ENCODE measurements at regions not wholly inside any gene's neighbourhood (a gene's known extent, or its start where the extent isn't known, plus 50 kb on each side); places are given as distances from the start of the nearest gene placed in this dataset.
A peak's percentile ranks its signal among the peaks of the same experiment; 100 is the strongest.

DNA sequence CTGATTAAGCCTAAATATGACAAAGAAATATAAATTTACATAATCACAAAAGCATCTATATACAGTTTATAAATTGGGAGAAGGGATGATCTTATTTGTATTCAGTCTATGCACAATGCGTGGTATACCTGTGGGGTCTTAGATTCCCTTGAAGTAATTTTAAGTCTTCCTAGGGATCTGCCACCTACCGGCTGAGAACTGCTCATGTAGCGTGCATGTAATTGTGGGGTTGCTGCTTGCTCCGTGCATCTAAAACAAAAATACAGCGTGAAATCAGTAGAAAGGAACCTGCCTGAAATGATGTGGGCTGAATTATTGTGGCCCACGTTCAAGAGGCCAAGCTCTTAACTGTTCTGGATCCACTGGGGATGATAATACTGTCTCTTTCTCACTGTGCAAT, 187.3 kb downstream of the MBOAT1 start:
- Histone ChIP-seq H3K9me3 (no peaks in the 10 kb centered on the region), H3K27me3 (replicated peaks in 1 of 2; ENCODE audit: control insufficient read depth in 2 of 2, extremely low read depth in 1 of 2, insufficient read depth in 2 of 2, low read length in 1 of 2) (peaks cover 0 to 14% of the 10 kb centered on the region in 2 experiments), H3K4me1 (ENCODE audit: control insufficient read depth in 1 of 2, extremely low read depth in 1 of 2, insufficient read depth in 2 of 2, low read length in 2 of 2) (peaks cover 2 to 12% of the 10 kb centered on the region in 2 experiments), H3K36me3 (ENCODE audit: control insufficient read depth in 2 of 2, extremely low read depth in 1 of 2, insufficient read depth in 1 of 2, low read length in 1 of 2) (no peaks in the 10 kb centered on the region), H3K27ac (ENCODE audit: low read length) (no peak overlapping the region), H3K4me3 (ENCODE audit: control insufficient read depth in 1 of 2, extremely low read depth in 1 of 2, low read length in 1 of 2) (no peak overlapping the region)
- ATAC-seq (replicated peaks in 1 of 4) (no peak), DNase-seq (no peak)
- 87% methylated on average over 5 of the region's 6 CpGs for WGBS (ENCODE audit: insufficient coverage)
- ChIA-PET CTCF (no interaction called here), POLR2A (no interaction called here)
- H3K9me3 Mint-ChIP-seq = no peaks in the 10 kb centered on the region
- H3K4me1 Mint-ChIP-seq = peaks cover 18 to 21% (median 21%) of the 10 kb centered on the region in 3 donors
- H3K4me3 Mint-ChIP-seq = peak overlapping the region in 2 of 3 donors; percentile 67 to 76
- peaks cover 23 to 32% of the 10 kb centered on the region in 2 donors for H3K27me3 Mint-ChIP-seq
- H3K36me3 Mint-ChIP-seq = no peaks in the 10 kb centered on the region
- no peak overlapping the region for H3K27ac Mint-ChIP-seq

DNA sequence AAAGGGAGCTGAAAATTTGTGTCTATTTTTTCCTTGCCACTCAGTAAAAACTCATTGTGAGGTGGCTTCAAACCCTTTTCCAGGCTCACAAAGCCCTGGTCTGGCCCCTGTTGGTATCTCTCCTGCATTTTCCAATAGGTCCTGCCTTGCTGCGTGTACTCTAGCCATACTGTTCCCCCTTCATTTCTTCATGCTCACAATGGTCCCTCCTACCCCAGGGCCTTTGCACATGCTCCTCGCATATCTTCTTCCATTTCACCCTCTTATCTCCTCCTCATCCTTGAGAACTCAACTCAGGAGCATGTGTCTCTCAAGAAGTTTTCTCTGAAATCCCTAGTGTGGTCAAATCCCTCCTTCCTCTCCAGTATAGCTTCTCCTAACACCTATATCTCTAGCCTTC, 186.6 kb downstream of the MBOAT1 start:
- Mint-ChIP-seq H3K27ac (no peak overlapping the region), H3K4me1 (peaks cover 18 to 21% (median 21%) of the 10 kb centered on the region in 3 donors), H3K9me3 (peaks cover 0 to 5% (median 0%) of the 10 kb centered on the region in 3 donors), H3K27me3 (peaks cover 28 to 34% of the 10 kb centered on the region in 2 donors), H3K4me3 (peak overlapping the region in 1 of 3 donors; percentile 4), H3K36me3 (no peaks in the 10 kb centered on the region)
- Histone ChIP-seq H3K4me3 (ENCODE audit: control insufficient read depth in 1 of 2, extremely low read depth in 1 of 2, low read length in 1 of 2) (no peak overlapping the region), H3K27ac (ENCODE audit: low read length) (no peak overlapping the region), H3K36me3 (ENCODE audit: control insufficient read depth in 2 of 2, extremely low read depth in 1 of 2, insufficient read depth in 1 of 2, low read length in 1 of 2) (no peaks in the 10 kb centered on the region), H3K27me3 (replicated peaks in 1 of 2; ENCODE audit: control insufficient read depth in 2 of 2, extremely low read depth in 1 of 2, insufficient read depth in 2 of 2, low read length in 1 of 2) (peaks cover 0 to 14% of the 10 kb centered on the region in 2 experiments), H3K4me1 (ENCODE audit: control insufficient read depth in 1 of 2, extremely low read depth in 1 of 2, insufficient read depth in 2 of 2, low read length in 2 of 2) (peaks cover 2 to 12% of the 10 kb centered on the region in 2 experiments), H3K9me3 (no peaks in the 10 kb centered on the region)
- DNase-seq (no peak), ATAC-seq (replicated peaks in 1 of 4) (no peak)
- POLR2A ChIA-PET = no interaction called here
- CTCF ChIA-PET = no interaction called here
- 100% methylated on average over 2 of the region's 2 CpGs for WGBS (ENCODE audit: insufficient coverage)

DNA sequence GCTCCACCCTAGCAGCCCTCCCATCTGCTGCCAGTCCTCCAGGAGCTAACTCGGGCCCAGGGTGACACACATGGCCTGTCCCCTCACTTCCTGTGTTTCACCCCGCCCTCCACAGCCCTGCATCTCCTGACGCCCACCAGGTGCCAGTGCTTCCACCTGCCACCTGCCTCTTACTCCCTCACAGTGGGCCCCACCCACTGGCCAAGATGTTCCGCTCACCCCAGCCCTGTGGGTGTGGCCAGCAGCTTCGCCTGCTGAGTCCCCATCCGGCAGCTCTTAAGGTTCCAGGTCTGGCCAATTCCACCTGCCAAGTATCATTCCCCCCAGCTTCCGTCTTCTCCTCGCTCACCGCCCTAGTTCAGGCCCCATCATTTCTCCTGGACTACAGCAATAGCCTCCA, 184.1 kb downstream of the MBOAT1 start:
- ChIA-PET CTCF (interaction anchor here in 1 of 2 donors (0.6 kb wide), 1 partner anchor 98 kb away, joined by 3 read pairs; no protein-coding TSS in a partner anchor), POLR2A (no interaction called here)
- Mint-ChIP-seq H3K4me3 (no peak overlapping the region), H3K9me3 (peaks cover 0 to 5% (median 0%) of the 10 kb centered on the region in 3 donors), H3K27ac (no peak overlapping the region), H3K27me3 (peaks cover 32 to 39% of the 10 kb centered on the region in 2 donors), H3K36me3 (no peaks in the 10 kb centered on the region), H3K4me1 (peaks cover 18 to 21% (median 21%) of the 10 kb centered on the region in 3 donors)
- no peak for ATAC-seq (replicated peaks in 1 of 4)
- H3K4me3 ChIP-seq (ENCODE audit: control insufficient read depth in 1 of 2, extremely low read depth in 1 of 2, low read length in 1 of 2) = no peak overlapping the region
- H3K4me1 ChIP-seq (ENCODE audit: control insufficient read depth in 1 of 2, extremely low read depth in 1 of 2, insufficient read depth in 2 of 2, low read length in 2 of 2) = peaks cover 2 to 12% of the 10 kb centered on the region in 2 experiments
- no peak overlapping the region for H3K27ac ChIP-seq (ENCODE audit: low read length)
- peaks cover 0 to 23% of the 10 kb centered on the region in 2 experiments for H3K27me3 ChIP-seq (replicated peaks in 1 of 2; ENCODE audit: control insufficient read depth in 2 of 2, extremely low read depth in 1 of 2, insufficient read depth in 2 of 2, low read length in 1 of 2)
- WGBS (ENCODE audit: insufficient coverage) = 77% methylated on average over 9 of the region's 9 CpGs
- no peaks in the 10 kb centered on the region for H3K36me3 ChIP-seq (ENCODE audit: control insufficient read depth in 2 of 2, extremely low read depth in 1 of 2, insufficient read depth in 1 of 2, low read length in 1 of 2)
- no peak for DNase-seq
- no peaks in the 10 kb centered on the region for H3K9me3 ChIP-seq

DNA sequence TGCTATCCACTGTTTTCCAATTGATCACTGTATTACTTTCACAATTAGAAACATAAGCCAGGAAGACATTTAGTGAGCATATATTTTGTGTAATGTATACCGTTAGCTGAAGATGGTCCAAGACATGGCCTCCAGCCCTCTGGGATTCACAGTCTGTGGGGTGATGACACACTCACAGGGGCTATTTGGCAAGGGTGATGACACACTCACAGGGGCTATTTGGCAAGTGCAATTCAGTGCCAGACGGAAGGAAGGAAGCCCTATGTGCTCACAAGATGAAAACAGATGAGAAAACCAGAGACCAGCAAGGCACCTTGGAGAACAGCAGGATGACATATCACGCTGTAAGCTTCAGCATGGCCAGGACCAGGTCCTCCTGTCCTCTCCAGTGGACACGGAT, 183.7 kb downstream of the MBOAT1 start:
- H3K27ac ChIP-seq (ENCODE audit: low read length) = no peak overlapping the region
- H3K27me3 ChIP-seq (replicated peaks in 1 of 2; ENCODE audit: control insufficient read depth in 2 of 2, extremely low read depth in 1 of 2, insufficient read depth in 2 of 2, low read length in 1 of 2) = peaks cover 0 to 23% of the 10 kb centered on the region in 2 experiments
- no peaks in the 10 kb centered on the region for H3K36me3 Mint-ChIP-seq
- H3K27me3 Mint-ChIP-seq = peaks cover 33 to 41% of the 10 kb centered on the region in 2 donors
- no peaks in the 10 kb centered on the region for H3K36me3 ChIP-seq (ENCODE audit: control insufficient read depth in 2 of 2, extremely low read depth in 1 of 2, insufficient read depth in 1 of 2, low read length in 1 of 2)
- H3K9me3 ChIP-seq = no peaks in the 10 kb centered on the region
- H3K4me1 Mint-ChIP-seq = peaks cover 17 to 20% (median 18%) of the 10 kb centered on the region in 3 donors
- no peak for ATAC-seq (replicated peaks in 1 of 4)
- WGBS (ENCODE audit: insufficient coverage) = 74% methylated on average over 3 of the region's 4 CpGs
- peaks cover 0 to 5% (median 0%) of the 10 kb centered on the region in 3 donors for H3K9me3 Mint-ChIP-seq
- no peak overlapping the region for H3K4me3 ChIP-seq (ENCODE audit: control insufficient read depth in 1 of 2, extremely low read depth in 1 of 2, low read length in 1 of 2)
- DNase-seq = no peak
- peaks cover 2 to 12% of the 10 kb centered on the region in 2 experiments for H3K4me1 ChIP-seq (ENCODE audit: control insufficient read depth in 1 of 2, extremely low read depth in 1 of 2, insufficient read depth in 2 of 2, low read length in 2 of 2)
- H3K4me3 Mint-ChIP-seq = no peak overlapping the region
- ChIA-PET POLR2A (no interaction called here), CTCF (no interaction called here)
- no peak overlapping the region for H3K27ac Mint-ChIP-seq

DNA sequence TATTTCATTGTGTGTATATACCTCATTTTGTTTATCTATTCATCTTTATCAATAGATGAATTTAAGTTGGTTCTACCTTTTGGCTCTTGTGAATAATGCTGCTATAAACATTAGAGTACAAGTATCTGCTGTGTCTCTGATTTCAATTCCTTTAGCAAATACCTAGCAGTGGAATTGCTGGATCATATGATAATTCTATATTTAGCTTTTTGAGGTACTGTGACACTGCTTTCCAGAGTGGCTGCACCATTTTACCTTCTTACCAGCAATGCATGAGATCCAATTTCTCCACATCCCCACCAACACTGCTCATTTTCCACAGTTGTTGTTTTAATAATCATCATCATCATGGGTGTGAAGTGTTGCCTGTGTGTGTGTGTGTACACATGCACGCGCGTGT, 182.3 kb downstream of the MBOAT1 start:
- ChIA-PET POLR2A (interaction anchor here in 1 of 2 donors (0.7 kb wide), 1 partner anchor 15 kb away, joined by 3 read pairs; no protein-coding TSS in a partner anchor), CTCF (no interaction called here)
- ATAC-seq (replicated peaks in 1 of 4) = no peak
- WGBS (ENCODE audit: insufficient coverage) = no CpG with 5 or more reads among the region's 3 CpGs
- Histone ChIP-seq H3K4me1 (ENCODE audit: control insufficient read depth in 1 of 2, extremely low read depth in 1 of 2, insufficient read depth in 2 of 2, low read length in 2 of 2) (no peaks in the 10 kb centered on the region), H3K9me3 (no peaks in the 10 kb centered on the region), H3K27ac (ENCODE audit: low read length) (no peak overlapping the region), H3K36me3 (ENCODE audit: control insufficient read depth in 2 of 2, extremely low read depth in 1 of 2, insufficient read depth in 1 of 2, low read length in 1 of 2) (no peaks in the 10 kb centered on the region), H3K4me3 (ENCODE audit: control insufficient read depth in 1 of 2, extremely low read depth in 1 of 2, low read length in 1 of 2) (no peak overlapping the region), H3K27me3 (replicated peaks in 1 of 2; ENCODE audit: control insufficient read depth in 2 of 2, extremely low read depth in 1 of 2, insufficient read depth in 2 of 2, low read length in 1 of 2) (peaks cover 0 to 16% of the 10 kb centered on the region in 2 experiments)
- peaks cover 3 to 6% (median 4%) of the 10 kb centered on the region in 3 donors for H3K4me1 Mint-ChIP-seq
- no peaks in the 10 kb centered on the region for H3K36me3 Mint-ChIP-seq
- no peak overlapping the region for H3K4me3 Mint-ChIP-seq
- H3K27ac Mint-ChIP-seq = no peak overlapping the region
- peaks cover 33 to 50% of the 10 kb centered on the region in 2 donors for H3K27me3 Mint-ChIP-seq
- peaks cover 0 to 5% (median 0%) of the 10 kb centered on the region in 3 donors for H3K9me3 Mint-ChIP-seq
- DNase-seq = no peak

DNA sequence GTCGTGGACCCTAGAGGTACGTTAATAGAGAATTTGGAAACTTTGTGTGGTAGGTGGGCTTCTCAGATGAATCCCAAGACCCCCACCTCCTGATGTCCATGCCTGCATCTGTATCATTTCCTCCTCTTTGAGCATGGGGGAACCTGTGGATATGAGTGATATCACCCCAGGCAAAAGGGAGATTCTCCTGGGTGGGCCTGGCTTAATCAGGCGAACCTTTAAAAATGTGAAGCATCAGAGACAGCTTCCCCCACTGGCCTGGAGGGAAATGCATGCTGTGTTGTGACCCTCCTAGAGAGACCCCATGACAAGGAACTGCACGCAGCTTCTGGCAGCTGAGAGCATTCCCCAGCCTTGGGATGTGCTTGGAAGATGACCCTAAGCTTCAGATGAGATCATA, 180.9 kb downstream of the MBOAT1 start:
- Histone ChIP-seq H3K27ac (ENCODE audit: low read length) (no peak overlapping the region), H3K36me3 (ENCODE audit: control insufficient read depth in 2 of 2, extremely low read depth in 1 of 2, insufficient read depth in 1 of 2, low read length in 1 of 2) (no peaks in the 10 kb centered on the region), H3K9me3 (no peaks in the 10 kb centered on the region), H3K4me1 (ENCODE audit: control insufficient read depth in 1 of 2, extremely low read depth in 1 of 2, insufficient read depth in 2 of 2, low read length in 2 of 2) (no peaks in the 10 kb centered on the region), H3K27me3 (replicated peaks in 1 of 2; ENCODE audit: control insufficient read depth in 2 of 2, extremely low read depth in 1 of 2, insufficient read depth in 2 of 2, low read length in 1 of 2) (peaks cover 0 to 16% of the 10 kb centered on the region in 2 experiments), H3K4me3 (ENCODE audit: control insufficient read depth in 1 of 2, extremely low read depth in 1 of 2, low read length in 1 of 2) (no peak overlapping the region)
- Mint-ChIP-seq H3K9me3 (peaks cover 0 to 5% (median 0%) of the 10 kb centered on the region in 3 donors), H3K27ac (no peak overlapping the region), H3K36me3 (no peaks in the 10 kb centered on the region), H3K4me1 (no peaks in the 10 kb centered on the region), H3K27me3 (peaks cover 33 to 53% of the 10 kb centered on the region in 2 donors), H3K4me3 (no peak overlapping the region)
- no peak for DNase-seq
- no peak for ATAC-seq (replicated peaks in 1 of 4)
- WGBS (ENCODE audit: insufficient coverage) = 88% methylated on average over 2 of the region's 4 CpGs
- ChIA-PET POLR2A (no interaction called here), CTCF (no interaction called here)
